Testis (tissue), 2 donors: ENCODE measurements at regions not wholly inside any gene's neighbourhood (a gene's known extent, or its start where the extent isn't known, plus 50 kb on each side); places are given as distances from the start of the nearest gene placed in this dataset.

ENCODE experiments used
- DNase-seq: peaks from one replicate; pipeline ENCODE4 v3.0.0-alpha.2; 2019
- H3K27ac ChIP-seq, 2 donors: fragments of 200-600 bp; sonication (generic); one replicate each; pipeline ENCODE4 v1.5.1; 2019
- H3K27me3 ChIP-seq: fragments of 200-600 bp; sonication (generic); one replicate; pipeline ENCODE4 v1.5.1; 2019
- H3K36me3 ChIP-seq: fragments of 200-600 bp; sonication (generic); one replicate; pipeline ENCODE4 v1.5.1; 2017; ENCODE audit warnings: low read depth; ENCODE audit errors: missing control alignments
- H3K4me1 ChIP-seq: fragments of 200-600 bp; sonication (generic); one replicate; pipeline ENCODE4 v1.5.1; 2019
- H3K4me3 ChIP-seq, 2 donors: fragments of 200-600 bp; sonication (generic); one replicate each; pipeline ENCODE4 v1.5.1; 2017 to 2019
- H3K9me3 ChIP-seq: fragments of 200-600 bp; sonication (generic); one replicate; pipeline ENCODE4 v1.5.1; 2017
- POLR2A ChIP-seq: fragments of 450-650 bp; IDR thresholded peaks from one replicate; pipeline ENCODE4 v1.6.1; 2017; ENCODE audit warnings: antibody characterized with exemption, mild to moderate bottlenecking, moderate library complexity
- WGBS, 2 donors: methylation state at CpG; one replicate each; pipeline ENCODE4 v1.1.5; 2018; 5-methylcytosine and 5-hydroxymethylcytosine counted together
- intact Hi-C: fragments of 100-400 bp; cut with DNase I; formaldehyde crosslinking; loops from one replicate; pipeline ENCODE4 v1.15.1; 2023; ENCODE audit warnings: low total_unique reads
- microRNA counts, 2 donors: library from miRNA; unstranded; fragments of <30 nt; microRNA quantifications; one replicate each; lab custom pipeline; 2016
- microRNA-seq, 2 donors: library from miRNA; unstranded; fragments of <30 nt; microRNA quantifications; one replicate each; pipeline ENCODE4, GENCODE V29; 2016; ENCODE audit warnings: borderline number of aligned reads in 2 of 2, borderline replicate concordance in 1 of 2
- small RNA-seq, 2 donors: library from RNA; depleted of rRNA; stranded (forward); fragments of <200 nt; gene quantifications; one replicate each; pipeline ENCODE3, GENCODE V24; 2016
- TF ChIP-seq, protein P1 (sequence below), 3 experiments: fragments of 450-650 bp in 2 of 3; fragments of 200-600 bp in 1 of 3; sonication (generic) in 1 of 3; IDR thresholded peaks; one replicate each; pipeline ENCODE4 v1.5.1; 2016 to 2019; ENCODE audit warnings: antibody characterized with exemption in 3 of 3, mild to moderate bottlenecking in 2 of 3, moderate library complexity in 1 of 3

DNA sequence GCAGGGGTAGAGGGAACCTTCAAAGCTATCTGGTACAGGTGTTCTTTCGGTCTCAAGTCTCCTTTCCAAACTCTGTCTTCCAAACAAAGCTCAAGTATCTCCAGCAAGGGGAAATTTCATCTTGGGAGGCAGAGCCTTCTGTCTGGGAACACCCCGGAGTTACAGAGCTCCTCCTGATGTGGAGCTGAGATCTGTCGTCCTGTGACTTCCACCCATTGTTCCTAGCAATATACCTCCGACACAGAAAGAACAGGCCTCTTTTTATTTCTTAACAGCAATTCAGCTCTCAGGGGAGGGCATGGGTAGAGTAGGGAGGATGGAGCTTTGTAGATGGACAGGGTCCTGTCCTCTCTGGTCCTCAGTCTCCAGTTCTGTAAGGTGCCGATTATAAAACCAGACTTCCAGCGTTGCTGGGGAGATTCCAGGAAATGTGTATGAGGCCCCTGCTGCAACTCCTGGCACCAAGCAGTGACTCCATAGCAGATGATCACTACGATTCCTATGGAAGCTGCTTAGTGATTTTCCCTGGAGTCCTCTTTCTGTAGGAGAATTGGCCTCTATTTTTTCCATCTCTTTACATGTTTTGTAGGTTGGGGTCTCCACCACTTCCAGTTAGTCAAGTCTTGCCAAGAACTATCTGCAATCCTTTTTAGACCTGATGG, 56.0 kb upstream of the ARGLU1 start:
- Histone ChIP-seq H3K9me3 (no peaks in the 10 kb centered on the region), H3K36me3 (no peaks in the 10 kb centered on the region), H3K4me1 (no peaks in the 10 kb centered on the region), H3K4me3 (no peak overlapping the region), H3K27me3 (no peaks in the 10 kb centered on the region), H3K27ac (no peak overlapping the region)
- TF ChIP-seq, protein P1, sequence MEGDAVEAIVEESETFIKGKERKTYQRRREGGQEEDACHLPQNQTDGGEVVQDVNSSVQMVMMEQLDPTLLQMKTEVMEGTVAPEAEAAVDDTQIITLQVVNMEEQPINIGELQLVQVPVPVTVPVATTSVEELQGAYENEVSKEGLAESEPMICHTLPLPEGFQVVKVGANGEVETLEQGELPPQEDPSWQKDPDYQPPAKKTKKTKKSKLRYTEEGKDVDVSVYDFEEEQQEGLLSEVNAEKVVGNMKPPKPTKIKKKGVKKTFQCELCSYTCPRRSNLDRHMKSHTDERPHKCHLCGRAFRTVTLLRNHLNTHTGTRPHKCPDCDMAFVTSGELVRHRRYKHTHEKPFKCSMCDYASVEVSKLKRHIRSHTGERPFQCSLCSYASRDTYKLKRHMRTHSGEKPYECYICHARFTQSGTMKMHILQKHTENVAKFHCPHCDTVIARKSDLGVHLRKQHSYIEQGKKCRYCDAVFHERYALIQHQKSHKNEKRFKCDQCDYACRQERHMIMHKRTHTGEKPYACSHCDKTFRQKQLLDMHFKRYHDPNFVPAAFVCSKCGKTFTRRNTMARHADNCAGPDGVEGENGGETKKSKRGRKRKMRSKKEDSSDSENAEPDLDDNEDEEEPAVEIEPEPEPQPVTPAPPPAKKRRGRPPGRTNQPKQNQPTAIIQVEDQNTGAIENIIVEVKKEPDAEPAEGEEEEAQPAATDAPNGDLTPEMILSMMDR (IDR thresholded peaks at IDR 0.05) = no peak
- TF ChIP-seq POLR2A = no peak
- no peak for DNase-seq
- 80 to 89% methylated on average over 7 of the region's 7 CpGs for WGBS, 2 donors
- intact Hi-C loops = no loop called here

DNA sequence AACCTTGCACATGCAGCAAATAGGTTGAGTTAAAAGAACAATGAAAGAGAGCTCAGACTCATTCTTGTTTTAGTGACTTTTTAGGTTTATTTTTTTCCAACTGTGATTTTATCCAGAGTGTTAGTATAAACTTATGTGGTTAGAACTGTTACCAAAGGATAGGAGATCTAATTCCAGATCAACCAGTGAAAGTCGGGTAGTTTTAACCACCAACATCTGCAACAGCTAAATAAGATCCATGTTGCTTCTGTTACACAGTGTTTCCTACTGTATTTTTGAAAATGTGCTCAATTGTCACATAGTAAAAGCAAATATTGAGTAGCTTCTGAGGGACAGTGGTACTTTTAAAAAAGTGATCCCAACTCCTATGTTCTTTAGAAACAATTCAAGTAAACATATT, 53.9 kb upstream of the ARGLU1 start:
- Histone ChIP-seq H3K36me3 (no peaks in the 10 kb centered on the region), H3K9me3 (no peaks in the 10 kb centered on the region), H3K4me3 (no peak overlapping the region), H3K27ac (no peak overlapping the region), H3K27me3 (no peaks in the 10 kb centered on the region), H3K4me1 (no peaks in the 10 kb centered on the region)
- no peak for DNase-seq
- intact Hi-C loops = no loop called here
- no peak for TF ChIP-seq POLR2A
- TF ChIP-seq, protein P1 (IDR thresholded peaks at IDR 0.05) = no peak
- 91 to 92% methylated on average over 1 of the region's 1 CpG for WGBS, 2 donors

DNA sequence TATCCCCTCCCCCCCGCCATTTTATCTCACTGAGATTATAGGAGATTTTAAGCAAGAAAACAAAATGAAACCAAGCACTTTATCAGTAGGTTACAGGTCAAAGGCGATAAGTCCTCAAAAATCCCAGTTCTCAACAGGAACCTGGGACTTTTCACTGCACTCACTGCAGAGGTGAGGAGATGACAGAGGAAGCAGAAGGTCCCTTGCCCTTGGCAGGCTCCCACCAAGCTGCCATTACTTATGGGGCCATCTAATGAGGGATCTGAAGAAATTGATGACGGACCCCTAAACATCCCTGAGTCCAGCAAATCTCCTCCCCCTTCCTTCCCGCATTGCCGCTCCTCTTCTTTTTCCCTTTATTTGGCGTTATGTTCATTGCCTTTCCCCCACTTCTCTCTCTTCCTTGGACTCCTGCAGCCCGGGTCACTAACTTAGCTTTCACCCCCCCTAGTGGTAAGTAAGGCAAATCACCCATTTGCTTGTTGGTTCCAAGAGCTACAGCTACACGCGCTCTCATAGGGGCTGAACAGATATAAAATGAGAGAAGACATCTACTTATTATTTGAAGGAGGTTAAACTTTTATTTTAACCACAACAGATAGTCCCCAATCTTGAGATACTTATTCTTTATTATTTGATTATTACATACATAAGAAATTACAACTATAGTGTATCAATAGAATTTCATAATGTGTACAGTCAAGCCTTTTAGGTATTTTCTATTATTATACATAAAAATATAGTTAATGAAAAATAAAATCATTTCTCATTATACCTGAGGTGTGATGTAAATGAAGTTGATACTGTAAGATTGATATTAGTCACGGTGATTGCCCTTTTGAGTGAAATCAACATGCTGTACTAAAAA, 52.0 kb upstream of the ARGLU1 start:
- intact Hi-C loops = no loop called here
- no peaks in the 10 kb centered on the region for H3K9me3 ChIP-seq
- H3K36me3 ChIP-seq = no peaks in the 10 kb centered on the region
- H3K27me3 ChIP-seq = no peaks in the 10 kb centered on the region
- WGBS, 2 donors = 26 to 40% methylated on average over 10 of the region's 10 CpGs
- no peak overlapping the region for H3K4me3 ChIP-seq
- peak; percentile 57 for DNase-seq
- H3K4me1 ChIP-seq = no peaks in the 10 kb centered on the region
- no peak overlapping the region for H3K27ac ChIP-seq
- no peak for TF ChIP-seq POLR2A
- TF ChIP-seq, protein P1 (IDR thresholded peaks at IDR 0.05) = peak; percentile 63 to 72 (median 69)

MicroRNAs encoded in the stretch of these regions (microRNA counts, 767-probe panel; counts per million panel counts)
- microRNA hsa-miR-1267 (lab: Ali Mortazavi, UCI) = 0 to 152 counts per million in 2 donors

Small RNA genes in the stretch of these regions (microRNA-seq; reads per million reads assigned to microRNA genes)
- 0 reads per million in 2 donors for gene MIR1267

Small RNA genes in the stretch of these regions (small RNA-seq; reads per million reads assigned to genes)
- gene MIR1267 (0 reads per million in 2 donors), gene SNORD31B (0 to 0.09 reads per million in 2 donors)
